NCI-H82 (cell line): ENCODE measurements at regions not wholly inside any gene's neighbourhood (a gene's known extent, or its start where the extent isn't known, plus 50 kb on each side); places are given as distances from the start of the nearest gene placed in this dataset.

ENCODE experiments used
- DNase-seq: peaks from one replicate; lab custom pipeline; 2025; lab: John Stamatoyannopoulos, UW

DNA sequence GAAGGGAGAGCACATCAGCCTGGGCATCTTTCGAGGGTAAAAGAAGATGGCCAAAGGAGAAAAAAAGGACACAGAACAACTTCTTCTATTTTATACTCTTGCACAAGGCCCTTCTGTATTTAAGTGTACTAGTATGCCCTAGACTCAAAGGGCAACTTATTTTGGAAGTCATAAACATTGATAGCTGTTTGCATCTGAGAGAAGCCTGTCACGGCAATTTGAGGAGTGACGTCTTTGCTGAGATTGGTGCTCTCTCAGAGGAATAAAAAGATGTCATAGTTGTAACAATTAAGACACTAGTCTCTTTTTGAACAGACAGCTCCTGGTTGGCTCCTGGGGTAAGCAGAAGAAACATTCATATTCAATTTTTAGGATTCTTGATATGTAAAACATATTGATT lies 260.4 kb upstream of the TTC14 start:
- no peak for DNase-seq

- DNase-seq, result no peak
These were observed 250.4 kb upstream of the TTC14 start for GRCh38 chr3:180351601-180352000.

- DNase-seq, result no peak
These were observed 249.7 kb upstream of the TTC14 start for GRCh38 chr3:180352261-180352660.

GRCh38 chr3:180354214-180354613 lies 247.7 kb upstream of the TTC14 start:
- DNase-seq, result no peak

DNA sequence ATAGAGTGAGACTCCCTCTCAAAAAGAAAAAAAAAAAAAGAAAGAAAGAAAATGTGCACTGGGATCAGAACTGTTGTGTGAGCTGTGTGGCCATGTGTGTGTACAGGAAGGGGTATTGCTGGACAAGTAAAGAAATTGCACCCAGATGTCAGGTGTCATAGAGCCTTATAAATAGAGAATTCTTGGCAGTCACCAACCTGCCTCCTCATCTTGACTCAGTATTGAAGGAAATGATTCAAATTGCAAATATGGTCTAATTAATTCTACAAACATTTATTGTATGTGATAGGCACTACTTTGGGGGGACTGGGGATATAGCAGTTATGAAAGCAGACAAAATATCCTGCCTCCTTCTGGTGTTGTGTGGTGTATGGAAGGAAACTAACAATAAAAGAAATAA lies 243.8 kb upstream of the TTC14 start:
- DNase-seq, result no peak

- no peak for DNase-seq
These were observed 242.7 kb upstream of the TTC14 start for GRCh38 chr3:180359061-180359952.

DNA sequence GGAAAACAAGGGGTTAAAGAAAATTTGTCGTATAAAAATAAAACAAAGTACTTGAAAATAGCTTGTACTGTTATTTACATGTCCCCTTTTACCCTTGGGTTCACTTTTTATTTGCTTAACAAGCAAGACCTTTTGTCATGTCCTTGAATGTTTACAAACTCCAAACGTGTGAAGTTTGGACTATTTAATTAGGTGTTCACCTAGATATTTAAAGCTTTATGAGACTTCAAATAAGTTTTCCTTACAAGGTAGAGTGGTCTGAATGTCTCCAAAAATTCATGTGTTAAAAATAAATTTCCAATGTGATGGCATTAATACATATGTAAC lies 242.0 kb upstream of the TTC14 start:
- no peak for DNase-seq

- DNase-seq, result no peak
These were observed 239.9 kb upstream of the TTC14 start for GRCh38 chr3:180362081-180362480.

GRCh38 chr3:180375831-180376230 lies 226.1 kb upstream of the TTC14 start:
- peak; percentile 18 for DNase-seq

DNA sequence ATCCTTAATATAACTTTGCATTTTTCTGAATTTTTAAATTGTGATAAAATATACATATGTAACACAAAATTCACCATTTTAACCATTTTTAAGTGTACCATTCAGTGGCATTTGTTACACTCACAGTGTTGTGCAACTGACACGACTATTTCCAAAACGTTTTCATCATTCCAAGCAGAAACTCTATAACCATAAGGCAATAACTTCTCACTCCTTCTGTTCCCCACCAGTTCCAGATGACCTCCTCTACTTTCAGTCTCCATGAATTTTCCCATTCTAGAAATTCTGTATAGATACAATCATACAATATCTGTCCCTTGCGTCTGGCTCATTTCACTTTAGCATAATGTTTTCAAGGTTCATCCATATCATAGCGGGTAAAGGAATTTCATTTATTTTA lies 223.5 kb upstream of the TTC14 start:
- no peak for DNase-seq

- DNase-seq, result no peak
These were observed 219.3 kb upstream of the TTC14 start for GRCh38 chr3:180382638-180383180.

GRCh38 chr3:180383332-180384020 lies 218.5 kb upstream of the TTC14 start:
- DNase-seq, result no peak

DNA sequence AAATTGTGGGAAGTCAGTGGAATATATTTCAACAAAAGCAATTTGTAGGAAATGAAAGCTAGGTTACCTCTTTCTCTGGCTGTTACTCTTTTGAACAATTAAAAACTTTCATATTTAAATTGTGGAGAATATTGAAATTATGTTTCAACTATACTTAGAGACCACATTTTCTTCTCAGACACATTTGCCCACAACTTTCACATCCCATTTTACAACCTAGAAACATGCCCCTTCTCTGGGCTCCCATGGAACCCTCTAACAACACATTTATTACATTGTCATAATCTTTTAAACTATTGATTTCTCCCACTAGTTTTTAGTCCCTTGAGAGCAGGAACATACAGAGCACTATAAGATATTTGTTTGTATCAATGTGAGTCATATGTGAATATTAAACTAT lies 211.7 kb upstream of the TTC14 start:
- no peak for DNase-seq

DNA sequence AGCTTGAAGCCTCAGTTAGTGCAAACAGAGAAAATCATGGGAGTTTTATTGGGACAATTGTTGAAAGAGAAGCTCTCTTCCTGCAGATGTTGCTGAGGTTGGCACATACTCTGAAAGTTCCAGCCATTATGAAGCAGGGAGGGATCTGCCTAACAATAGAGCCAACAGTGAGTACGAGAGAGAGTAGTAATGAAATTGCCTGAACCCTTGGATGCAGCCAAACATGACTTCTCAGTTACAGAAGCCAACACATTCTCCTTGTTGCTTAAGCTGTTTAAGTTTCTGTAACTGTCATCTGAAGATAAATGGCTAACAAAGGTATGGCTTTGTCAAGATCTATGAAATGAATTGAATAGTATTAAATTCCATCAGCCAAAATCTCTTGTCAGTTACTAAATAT lies 211.0 kb upstream of the TTC14 start:
- DNase-seq, result no peak

DNA sequence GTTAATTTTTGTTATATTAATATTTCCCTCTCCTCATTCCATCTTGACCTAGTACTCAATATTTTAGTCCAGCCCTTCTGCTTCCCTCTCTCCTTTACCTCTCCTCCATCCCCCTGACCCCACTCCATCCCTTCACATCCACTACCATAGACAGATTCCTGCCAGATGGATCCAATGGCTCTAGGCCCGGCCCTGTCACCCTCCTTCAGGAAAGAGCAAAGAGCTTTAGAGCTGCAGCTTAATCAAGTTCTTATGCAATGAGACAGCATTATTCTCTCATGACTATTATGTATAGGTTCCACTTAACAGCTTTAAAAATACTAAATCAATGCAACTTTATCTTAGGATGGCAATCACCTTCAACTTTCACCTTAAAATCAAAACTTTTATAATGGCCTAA lies 200.7 kb upstream of the TTC14 start:
- peak; percentile 87 for DNase-seq

DNA sequence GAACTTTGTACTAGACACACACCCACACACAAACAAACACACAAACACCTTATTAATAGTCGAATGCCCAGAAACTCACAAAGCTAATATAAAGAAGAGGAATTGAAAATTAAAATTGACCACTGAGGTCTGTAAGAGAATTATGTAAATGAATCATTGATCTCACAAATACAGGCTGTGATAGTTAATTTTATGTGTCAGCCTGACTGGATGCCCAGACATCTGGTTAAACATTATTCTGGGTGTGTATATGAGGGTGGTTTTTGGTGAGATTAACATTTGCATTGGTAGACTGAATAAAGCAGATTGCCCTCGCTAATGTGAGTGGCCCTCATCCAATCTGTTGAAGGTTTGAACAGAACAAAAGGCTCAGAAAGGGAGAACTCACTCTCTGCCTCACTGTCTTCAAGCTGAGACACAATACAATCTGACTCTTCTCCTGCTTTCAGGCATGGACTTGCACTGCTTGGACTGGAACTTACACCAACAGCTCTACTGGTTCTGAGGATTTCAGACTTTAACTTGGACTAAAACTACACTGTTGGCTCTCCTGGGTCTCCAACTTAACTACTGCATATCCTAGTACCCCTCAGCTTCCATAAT lies 199.4 kb upstream of the TTC14 start:
- peak; percentile 54 for DNase-seq

GRCh38 chr3:180403156-180403555 lies 198.8 kb upstream of the TTC14 start:
- DNase-seq, result no peak

DNA sequence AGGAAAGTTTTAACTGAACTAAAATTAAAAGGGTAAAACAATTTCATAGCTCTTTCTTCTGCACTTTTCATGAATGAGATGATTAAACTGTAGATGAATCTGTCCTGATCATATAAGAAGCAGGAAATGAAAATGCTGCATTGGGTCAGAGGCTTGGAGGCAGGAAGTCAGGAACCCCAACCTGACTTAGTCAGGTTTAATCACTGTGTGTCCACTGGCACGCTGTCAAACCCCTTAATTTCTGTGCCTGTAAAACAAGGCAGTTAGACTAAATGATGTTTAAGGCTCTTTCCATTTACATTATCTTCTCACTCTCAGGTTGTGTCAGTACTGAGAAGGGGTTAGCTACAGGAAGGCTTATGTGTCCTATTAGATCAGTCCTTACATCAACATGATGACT lies 193.3 kb upstream of the TTC14 start:
- no peak for DNase-seq

- no peak for DNase-seq
These were observed 192.8 kb upstream of the TTC14 start for GRCh38 chr3:180409170-180409569.

DNA sequence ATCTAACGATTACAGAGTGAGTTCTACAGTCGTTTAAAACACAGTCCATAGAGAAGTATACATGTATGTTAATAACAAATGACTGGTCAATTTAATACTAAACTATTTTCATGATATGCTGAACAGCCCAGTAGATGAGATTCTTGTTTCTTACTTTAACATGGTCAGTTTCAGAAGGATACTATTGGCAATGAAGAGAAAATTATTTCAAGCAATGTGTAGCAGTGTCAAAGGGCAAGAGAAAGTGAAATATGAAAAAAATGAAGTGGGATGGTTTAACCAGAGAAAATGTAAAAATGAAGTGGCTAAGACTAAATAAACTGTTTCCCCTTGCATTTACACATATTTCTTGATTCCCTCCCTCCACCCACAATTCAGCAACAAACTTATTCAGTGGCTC lies 192.1 kb upstream of the TTC14 start:
- no peak for DNase-seq

- no peak for DNase-seq
These were observed 187.8 kb upstream of the TTC14 start for GRCh38 chr3:180414157-180414556.

DNA sequence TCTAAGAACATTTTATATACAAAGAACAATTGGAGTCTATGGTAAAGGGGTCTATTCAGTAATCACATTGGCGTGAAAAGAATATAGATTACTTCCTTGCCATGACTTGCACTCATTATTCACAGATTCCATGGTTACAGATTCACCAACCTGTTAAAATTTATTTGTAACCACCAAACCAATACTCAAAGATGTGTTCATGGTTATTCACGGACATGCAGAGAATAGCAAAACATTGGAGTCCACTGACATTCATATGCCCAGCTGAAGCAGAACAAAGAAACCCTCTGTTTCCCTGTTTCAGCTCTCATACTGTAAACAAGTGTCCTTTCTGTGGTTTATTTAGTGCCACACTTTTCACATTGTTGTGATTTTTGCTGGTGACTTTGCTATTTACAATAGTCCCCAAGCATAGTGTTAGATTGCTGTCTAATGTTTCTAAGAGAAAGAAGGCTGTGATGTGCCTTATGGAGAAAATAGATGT lies 185.8 kb upstream of the TTC14 start:
- DNase-seq, result no peak

DNA sequence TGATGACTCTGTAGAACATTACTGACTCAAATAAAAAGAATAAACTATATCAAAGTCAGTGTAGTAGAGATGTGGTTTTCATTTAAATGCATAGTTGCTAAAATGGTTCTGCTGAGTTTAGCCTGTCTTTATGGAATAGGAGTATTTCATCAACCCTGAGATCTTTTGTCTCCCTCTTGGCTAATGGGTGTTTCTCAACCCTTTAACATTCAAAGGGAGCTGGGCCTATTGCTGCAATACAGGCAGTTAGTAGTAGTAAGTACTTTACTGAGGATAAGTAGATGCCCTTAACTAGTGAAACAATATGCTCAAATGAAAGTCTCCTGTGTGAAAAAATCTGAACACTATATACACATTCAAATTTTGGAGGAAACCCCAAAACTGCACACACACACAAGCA lies 184.7 kb upstream of the TTC14 start:
- no peak for DNase-seq
